ENCODE measurements at regions not wholly inside any gene's neighbourhood (a gene's known extent, or its start where the extent isn't known, plus 50 kb on each side); places are given as distances from the start of the nearest gene placed in this dataset.

DNA sequence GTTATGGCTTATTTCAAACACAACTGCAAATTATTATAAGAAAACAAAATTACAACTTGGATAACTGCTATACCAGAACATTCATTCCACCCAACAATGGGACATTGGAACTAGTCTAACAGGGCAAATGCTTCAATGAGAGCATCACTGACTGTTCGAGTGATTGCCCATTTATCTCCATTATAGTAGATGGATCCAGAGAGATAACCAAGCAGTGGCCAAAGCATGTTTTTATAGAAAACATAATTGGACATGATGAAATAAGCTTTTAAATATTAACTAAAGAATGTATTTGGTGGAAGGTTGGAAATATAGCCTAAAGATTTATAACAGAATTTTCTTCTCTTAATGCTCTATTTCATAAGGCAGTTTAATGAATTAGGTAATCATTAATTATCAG is 634.8 kb downstream of the NUP35 start:
- TF ChIP-seq FOXP2 (optimal IDR thresholded peaks at IDR 0.05; ENCODE audit: control extremely low read depth, extremely low read length, insufficient read depth), result no peak
- no peak for TF ChIP-seq EZH2 (IDR thresholded peaks at IDR 0.05)
- no peak for TF ChIP-seq POLR2AphosphoS5 (IDR thresholded peaks at IDR 0.05; ENCODE audit: borderline replicate concordance, low read depth, low read length)
